K562 (cell line): ENCODE measurements at regions not wholly inside any gene's neighbourhood (a gene's known extent, or its start where the extent isn't known, plus 50 kb on each side); places are given as distances from the start of the nearest gene placed in this dataset.

ENCODE experiments used
- ARNT ChIP-seq, 2 experiments: fragments of 450-650 bp; IDR thresholded peaks; 2 replicates each; pipeline ENCODE4 v1.6.1; 2016; ENCODE audit warnings: mild to moderate bottlenecking in 1 of 2
- CBFB ChIP-seq: sonication (generic); formaldehyde crosslinking; IDR thresholded peaks from 2 replicates; pipeline ENCODE4 v1.4.0; 2020; ENCODE audit warnings: mild to moderate bottlenecking, missing genetic modification reagents
- CREM ChIP-seq: IDR thresholded peaks from 2 replicates; pipeline ENCODE4 v1.6.1; 2014; ENCODE audit warnings: antibody characterized with exemption, low read depth
- ELF1 ChIP-seq: fragments of 200-800 bp; sonication (Bioruptor generic); IDR thresholded peaks from 2 replicates; pipeline ENCODE4 v1.6.1; 2016; ENCODE audit warnings: missing genetic modification characterization, missing compliant biosample characterization
- FOSL1 ChIP-seq: fragments of 200-800 bp; sonication (Bioruptor generic); conservative IDR thresholded peaks from 2 replicates; pipeline ENCODE4 v1.6.1; 2016; ENCODE audit warnings: missing genetic modification characterization, missing compliant biosample characterization
- FOXA3 ChIP-seq, 2 experiments: fragments of 450-650 bp in 1 of 2; sonication (generic) in 1 of 2; formaldehyde crosslinking; IDR thresholded peaks in 1 of 2; conservative IDR thresholded peaks in 1 of 2; 2 replicates each; pipeline versions ENCODE4 v1.4.0 to v1.8.0; 2020 to 2022; ENCODE audit warnings: mild to moderate bottlenecking in 2 of 2, missing genetic modification reagents in 1 of 2
- HLTF ChIP-seq: fragments of 450-650 bp; IDR thresholded peaks from 2 replicates; pipeline ENCODE4 v1.6.1; 2016
- ILF3 ChIP-seq: fragments of 450-650 bp; IDR thresholded peaks from 2 replicates; pipeline ENCODE4 v1.6.1; 2018; ENCODE audit warnings: antibody characterized with exemption, mild to moderate bottlenecking, moderate library complexity, borderline replicate concordance
- LEF1 ChIP-seq: fragments of 450-650 bp; IDR thresholded peaks from 2 replicates; pipeline ENCODE4 v1.6.1; 2016; ENCODE audit warnings: mild to moderate bottlenecking
- NCOR1 ChIP-seq: fragments of 450-650 bp; IDR thresholded peaks from 2 replicates; pipeline ENCODE4 v1.6.1; 2016; ENCODE audit warnings: mild to moderate bottlenecking, moderate library complexity
- RUNX1 ChIP-seq: sonication (generic); IDR thresholded peaks from 2 replicates; pipeline ENCODE4 v1.6.1; 2016; ENCODE audit warnings: antibody characterized with exemption, low read depth
- SMARCA4 ChIP-seq: fragments of 450-650 bp; IDR thresholded peaks from 2 replicates; pipeline ENCODE4 v1.6.1; 2016
- SMC3 ChIP-seq: conservative IDR thresholded peaks from 2 replicates; pipeline ENCODE4 v1.6.1; 2011; ENCODE audit warnings: low read depth, low read length, improper control_type of control experiment; ENCODE audit not compliant: insufficient read depth
- SRSF3 ChIP-seq: fragments of 200-400 bp; formaldehyde crosslinking; IDR thresholded peaks from 2 replicates; pipeline ENCODE4 v1.6.1; 2016; ENCODE audit warnings: mild to moderate bottlenecking, low read length, moderate library complexity; ENCODE audit not compliant: insufficient read depth
- TAL1 ChIP-seq: fragments of 450-650 bp; IDR thresholded peaks from 2 replicates; pipeline ENCODE4 v1.6.1; 2016; ENCODE audit warnings: mild to moderate bottlenecking
- YBX1 ChIP-seq: fragments of 450-650 bp; IDR thresholded peaks from 2 replicates; pipeline ENCODE4 v1.7.1; 2016; ENCODE audit warnings: mild to moderate bottlenecking
- ZBTB8A ChIP-seq: fragments of 450-650 bp; IDR thresholded peaks from 2 replicates; pipeline ENCODE4 v1.6.1; 2018; ENCODE audit warnings: mild to moderate bottlenecking, moderate library complexity; ENCODE audit not compliant: partially characterized antibody
- ZC3H11A ChIP-seq: IDR thresholded peaks from 2 replicates; pipeline ENCODE4 v1.6.1; 2012; ENCODE audit warnings: low read depth, low read length, improper control_type of control experiment
- ZNF232 ChIP-seq: sonication (generic); formaldehyde crosslinking; IDR thresholded peaks from 2 replicates; pipeline ENCODE4 v1.8.0; 2022; ENCODE audit warnings: mild to moderate bottlenecking, missing genetic modification reagents
- ZNF282 ChIP-seq: sonication (generic); formaldehyde crosslinking; IDR thresholded peaks from 2 replicates; pipeline ENCODE4 v1.8.1; 2023; ENCODE audit warnings: missing genetic modification reagents
- ZNF436 ChIP-seq: fragments of 250-450, 450-650 bp; sonication (Bioruptor Pico); formaldehyde crosslinking; IDR thresholded peaks from 2 replicates; pipeline ENCODE4 v1.7.0; 2020; ENCODE audit warnings: mild to moderate bottlenecking
- ZNF444 ChIP-seq: fragments of 250-450 bp; sonication (Bioruptor Pico); IDR thresholded peaks from 2 replicates; pipeline ENCODE4 v1.4.0; 2020; ENCODE audit warnings: mild to moderate bottlenecking, moderate library complexity
- ZNF445 ChIP-seq: fragments of 250-450 bp; sonication (Bioruptor Pico); IDR thresholded peaks from 2 replicates; pipeline ENCODE4 v1.4.0; 2020; ENCODE audit warnings: low read depth, mild to moderate bottlenecking, moderate library complexity
- TF ChIP-seq, protein P1 (sequence below): sonication (generic); formaldehyde crosslinking; IDR thresholded peaks from 2 replicates; pipeline ENCODE4 v1.9.0; 2022; ENCODE audit warnings: mild to moderate bottlenecking, missing genetic modification reagents
- TF ChIP-seq, protein P2 (sequence below): fragments of 250-450 bp; sonication (Bioruptor Pico); IDR thresholded peaks from 2 replicates; pipeline ENCODE4 v1.5.0; 2020; ENCODE audit warnings: mild to moderate bottlenecking

DNA sequence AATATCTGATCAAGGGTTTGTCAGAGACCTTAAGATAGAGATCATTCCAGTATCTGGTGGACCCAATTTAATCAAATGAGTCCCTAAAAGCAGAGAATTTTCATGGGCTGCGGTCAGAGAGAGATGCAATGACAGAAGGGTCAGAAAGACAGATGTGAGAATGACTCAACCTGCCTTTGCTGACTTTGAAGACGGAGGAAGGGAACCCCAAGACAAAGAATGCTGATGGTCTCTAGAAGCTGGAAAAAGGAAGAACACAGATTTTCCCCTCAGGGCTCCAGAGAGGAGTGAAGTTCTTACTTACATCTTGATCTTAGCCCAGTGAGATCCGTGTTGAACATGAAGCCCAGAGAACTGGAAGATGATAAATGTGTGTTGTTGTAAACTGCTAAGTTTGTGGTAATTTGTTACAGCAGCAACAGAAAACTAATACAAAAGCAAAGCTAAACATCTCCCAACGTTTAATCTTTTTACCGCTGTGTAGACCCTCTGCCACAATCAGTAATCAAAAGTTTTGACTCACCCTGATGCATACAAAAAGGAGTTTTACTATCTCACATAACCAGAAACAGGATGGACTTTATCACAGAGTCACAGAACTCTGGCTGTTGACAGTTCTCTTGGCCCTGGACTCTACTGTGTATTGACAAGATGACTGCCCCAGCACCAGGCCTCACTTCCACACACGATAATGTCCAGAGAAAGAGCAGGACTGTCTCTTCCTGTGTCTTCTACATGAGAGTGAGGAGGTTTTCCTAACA lies 70.2 kb upstream of the MAGEB2 start (continued):
- no peak for TF ChIP-seq ZNF232 (CRISPR knock-in tag)
- TF ChIP-seq ZBTB8A = no peak
- TF ChIP-seq ARNT (IDR thresholded peaks at IDR 0.05) = no peak
- TF ChIP-seq SMC3 = no peak
- TF ChIP-seq FOSL1 (tag) = peak; percentile 72
- no peak for TF ChIP-seq ILF3
- 0 out of 2 replicates have a peak, but pooled peaks have one; percentile 35 for TF ChIP-seq SMARCA4
- TF ChIP-seq CREM = no peak
- TF ChIP-seq NCOR1 = peak; percentile 56
- TF ChIP-seq ZNF445 (CRISPR knock-in tag) = no peak
- no peak for TF ChIP-seq CBFB (CRISPR knock-in tag)
- TF ChIP-seq, protein P1, sequence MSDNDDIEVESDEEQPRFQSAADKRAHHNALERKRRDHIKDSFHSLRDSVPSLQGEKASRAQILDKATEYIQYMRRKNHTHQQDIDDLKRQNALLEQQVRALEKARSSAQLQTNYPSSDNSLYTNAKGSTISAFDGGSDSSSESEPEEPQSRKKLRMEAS (CRISPR knock-in tag) = no peak
- no peak for TF ChIP-seq HLTF
- no peak for TF ChIP-seq SRSF3
- peak in 1 of 2 experiments; percentile 39; a peak in 1 of 4 replicates for TF ChIP-seq FOXA3 (CRISPR knock-in tag; conservative IDR thresholded peaks at IDR 0.05 in 1 of 2, IDR thresholded peaks at IDR 0.05 in 1 of 2)
- TF ChIP-seq ZNF444 (CRISPR knock-in tag) = no peak
- TF ChIP-seq, protein P2, sequence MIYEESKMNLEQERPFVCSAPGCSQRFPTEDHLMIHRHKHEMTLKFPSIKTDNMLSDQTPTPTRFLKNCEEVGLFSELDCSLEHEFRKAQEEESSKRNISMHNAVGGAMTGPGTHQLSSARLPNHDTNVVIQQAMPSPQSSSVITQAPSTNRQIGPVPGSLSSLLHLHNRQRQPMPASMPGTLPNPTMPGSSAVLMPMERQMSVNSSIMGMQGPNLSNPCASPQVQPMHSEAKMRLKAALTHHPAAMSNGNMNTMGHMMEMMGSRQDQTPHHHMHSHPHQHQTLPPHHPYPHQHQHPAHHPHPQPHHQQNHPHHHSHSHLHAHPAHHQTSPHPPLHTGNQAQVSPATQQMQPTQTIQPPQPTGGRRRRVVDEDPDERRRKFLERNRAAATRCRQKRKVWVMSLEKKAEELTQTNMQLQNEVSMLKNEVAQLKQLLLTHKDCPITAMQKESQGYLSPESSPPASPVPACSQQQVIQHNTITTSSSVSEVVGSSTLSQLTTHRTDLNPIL (CRISPR knock-in tag) = no peak
- peak; percentile 82 for TF ChIP-seq TAL1
- TF ChIP-seq RUNX1 = no peak
- TF ChIP-seq ZNF282 (CRISPR knock-in tag) = no peak
- TF ChIP-seq ELF1 (tag) = no peak
- TF ChIP-seq ZNF436 (CRISPR knock-in tag) = no peak
- no peak for TF ChIP-seq LEF1
- TF ChIP-seq ZC3H11A = no peak
- no peak for TF ChIP-seq YBX1
